Progenitor cell of endocrine pancreas (in vitro differentiated cells): ENCODE measurements at regions not wholly inside any gene's neighbourhood (a gene's known extent, or its start where the extent isn't known, plus 50 kb on each side); places are given as distances from the start of the nearest gene placed in this dataset.
A peak's percentile ranks its signal among the peaks of the same experiment; 100 is the strongest.
"Not testable (repeated sequence)": the region's sequence is repeated elsewhere in the genome, so short reads cannot be mapped to it uniquely, and the experiment has no call there.

Experiments used
- DNase-seq: peaks from one replicate; pipeline ENCODE4 v3.0.0; 2021; ENCODE audit warnings: low spot score; ENCODE audit not compliant: unreplicated experiment
- H3K27ac Mint-ChIP-seq: 2 replicates; pipeline ENCODE4 v1.8.0; 2021; ENCODE audit warnings: mild to moderate bottlenecking, moderate library complexity, mixed read lengths
- H3K27me3 Mint-ChIP-seq: 2 replicates; pipeline ENCODE4 v1.8.0; 2021; ENCODE audit warnings: mixed read lengths
- H3K36me3 Mint-ChIP-seq: 2 replicates; pipeline ENCODE4 v1.8.0; 2022; ENCODE audit warnings: mixed read lengths; ENCODE audit not compliant: insufficient read depth
- H3K4me1 Mint-ChIP-seq: 2 replicates; pipeline ENCODE4 v1.8.0; 2021; ENCODE audit warnings: low read depth, mixed read lengths
- H3K4me3 Mint-ChIP-seq: 2 replicates; pipeline ENCODE4 v1.8.0; 2021; ENCODE audit warnings: low read depth, mild to moderate bottlenecking, moderate library complexity, mixed read lengths
- H3K9me3 Mint-ChIP-seq: 2 replicates; pipeline ENCODE4 v1.8.0; 2021; ENCODE audit warnings: low read depth, mixed read lengths
- TF ChIP-seq, protein P1 (sequence below): fragments of 200-600 bp; sonication (generic); IDR thresholded peaks from one replicate; pipeline ENCODE4 v1.5.0; 2021; ENCODE audit warnings: antibody characterized with exemption, mild to moderate bottlenecking; ENCODE audit not compliant: unreplicated experiment

- H3K4me1 Mint-ChIP-seq: peaks cover 4% of the 10 kb centered on the region
- no peak overlapping the region for H3K4me3 Mint-ChIP-seq
- no peaks in the 10 kb centered on the region for H3K27me3 Mint-ChIP-seq
- H3K36me3 Mint-ChIP-seq: peaks cover 5% of the 10 kb centered on the region
- peaks cover 23% of the 10 kb centered on the region for H3K9me3 Mint-ChIP-seq
- TF ChIP-seq, protein P1, sequence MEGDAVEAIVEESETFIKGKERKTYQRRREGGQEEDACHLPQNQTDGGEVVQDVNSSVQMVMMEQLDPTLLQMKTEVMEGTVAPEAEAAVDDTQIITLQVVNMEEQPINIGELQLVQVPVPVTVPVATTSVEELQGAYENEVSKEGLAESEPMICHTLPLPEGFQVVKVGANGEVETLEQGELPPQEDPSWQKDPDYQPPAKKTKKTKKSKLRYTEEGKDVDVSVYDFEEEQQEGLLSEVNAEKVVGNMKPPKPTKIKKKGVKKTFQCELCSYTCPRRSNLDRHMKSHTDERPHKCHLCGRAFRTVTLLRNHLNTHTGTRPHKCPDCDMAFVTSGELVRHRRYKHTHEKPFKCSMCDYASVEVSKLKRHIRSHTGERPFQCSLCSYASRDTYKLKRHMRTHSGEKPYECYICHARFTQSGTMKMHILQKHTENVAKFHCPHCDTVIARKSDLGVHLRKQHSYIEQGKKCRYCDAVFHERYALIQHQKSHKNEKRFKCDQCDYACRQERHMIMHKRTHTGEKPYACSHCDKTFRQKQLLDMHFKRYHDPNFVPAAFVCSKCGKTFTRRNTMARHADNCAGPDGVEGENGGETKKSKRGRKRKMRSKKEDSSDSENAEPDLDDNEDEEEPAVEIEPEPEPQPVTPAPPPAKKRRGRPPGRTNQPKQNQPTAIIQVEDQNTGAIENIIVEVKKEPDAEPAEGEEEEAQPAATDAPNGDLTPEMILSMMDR: no peak
- no peak for DNase-seq
- H3K27ac Mint-ChIP-seq: no peak overlapping the region
Measured at GRCh38 chr1:166410083-166410385, 243.2 kb upstream of the FAM78B start.

DNA sequence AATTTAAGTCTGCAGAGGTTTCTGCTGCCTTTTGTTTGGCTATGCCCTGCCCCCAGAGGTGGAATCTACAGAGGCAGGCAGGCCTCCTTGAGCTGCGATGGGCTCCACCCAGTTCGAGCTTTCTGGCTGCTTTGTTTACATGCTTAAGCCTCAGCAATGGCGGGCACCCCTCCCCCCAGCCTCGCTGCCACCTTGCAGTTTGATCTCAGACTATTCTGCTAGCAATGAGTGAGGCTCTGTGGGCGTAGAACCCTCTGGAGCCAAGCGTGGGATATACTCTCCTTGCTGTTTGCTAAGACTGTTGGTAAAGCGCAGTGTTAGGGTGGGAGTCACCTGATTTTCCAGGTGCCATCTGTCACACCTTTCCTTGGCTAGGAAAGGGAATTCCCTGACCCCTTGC lies 250.0 kb upstream of the FAM78B start:
- not testable (repeated sequence) for H3K36me3 Mint-ChIP-seq

DNA sequence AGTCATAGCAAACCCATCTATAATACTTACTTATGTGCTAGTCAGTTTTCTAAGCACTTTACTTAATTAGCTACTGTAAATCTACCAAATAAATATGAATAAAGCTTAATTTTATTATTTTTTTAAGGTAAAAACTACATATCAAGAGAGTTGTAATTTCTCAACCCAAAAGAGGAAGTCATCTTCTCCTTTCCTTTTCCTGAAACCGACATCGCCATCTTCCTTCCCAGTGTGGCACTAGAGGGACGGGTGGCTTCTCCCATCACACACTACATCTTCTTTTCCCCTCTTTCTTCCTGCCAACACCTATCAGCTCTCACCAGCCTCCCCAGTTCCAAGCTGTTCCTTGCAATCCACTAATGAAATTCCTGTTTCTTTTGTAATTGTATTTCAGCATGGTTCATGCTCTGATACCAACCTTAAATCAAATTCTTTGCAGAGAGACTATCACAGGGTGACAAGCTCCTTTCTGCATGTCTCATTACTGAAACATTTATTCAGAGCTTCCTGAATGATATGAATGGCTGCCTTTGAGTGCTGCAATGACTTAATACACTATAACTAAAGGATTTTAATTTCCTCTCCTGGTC lies 251.6 kb upstream of the FAM78B start:
- H3K4me1 Mint-ChIP-seq: no peaks in the 10 kb centered on the region
- TF ChIP-seq, protein P1: no peak
- DNase-seq: no peak
- no peak overlapping the region for H3K4me3 Mint-ChIP-seq
- H3K27ac Mint-ChIP-seq: no peak overlapping the region
- peaks cover 9% of the 10 kb centered on the region for H3K9me3 Mint-ChIP-seq
- no peaks in the 10 kb centered on the region for H3K27me3 Mint-ChIP-seq
- no peaks in the 10 kb centered on the region for H3K36me3 Mint-ChIP-seq

More for the DNA sequence above, 250.0 kb upstream of the FAM78B start:
- H3K4me1 Mint-ChIP-seq, H3K27me3 Mint-ChIP-seq, H3K4me3 Mint-ChIP-seq, H3K9me3 Mint-ChIP-seq, DNase-seq, H3K27ac Mint-ChIP-seq: not testable (repeated sequence)

- not testable (repeated sequence) for H3K27ac Mint-ChIP-seq, H3K27me3 Mint-ChIP-seq, H3K4me1 Mint-ChIP-seq, H3K9me3 Mint-ChIP-seq, H3K4me3 Mint-ChIP-seq, H3K36me3 Mint-ChIP-seq, DNase-seq
Measured at GRCh38 chr1:166422586-166422985, 255.8 kb upstream of the FAM78B start.

GRCh38 chr1:166432655-166433054 lies 265.9 kb upstream of the FAM78B start:
- no peak overlapping the region for H3K4me3 Mint-ChIP-seq
- DNase-seq: no peak
- no peaks in the 10 kb centered on the region for H3K9me3 Mint-ChIP-seq
- peaks cover 4% of the 10 kb centered on the region for H3K27me3 Mint-ChIP-seq
- no peak overlapping the region for H3K27ac Mint-ChIP-seq
- TF ChIP-seq, protein P1: no peak
- H3K4me1 Mint-ChIP-seq: peaks cover 2% of the 10 kb centered on the region
- no peaks in the 10 kb centered on the region for H3K36me3 Mint-ChIP-seq

- not testable (repeated sequence) for H3K27me3 Mint-ChIP-seq, H3K4me1 Mint-ChIP-seq, H3K36me3 Mint-ChIP-seq, H3K9me3 Mint-ChIP-seq, H3K4me3 Mint-ChIP-seq, DNase-seq, H3K27ac Mint-ChIP-seq
- TF ChIP-seq, protein P1: peak; percentile 64
Measured at GRCh38 chr1:166433404-166434304, 266.9 kb upstream of the FAM78B start.
